AG04450 (cell line): ENCODE measurements at regions not wholly inside any gene's neighbourhood (a gene's known extent, or its start where the extent isn't known, plus 50 kb on each side); places are given as distances from the start of the nearest gene placed in this dataset.

Experiments used
- CTCF ChIA-PET: fragments of 300-600, 350-600 bp; formaldehyde crosslinking; extraction: SDS; loops from one replicate; lab custom pipeline; 2022; ENCODE audit warnings: antibody characterized with exemption, inconsistent platforms; lab: Charles Lee
- POLR2A ChIA-PET: fragments of 350-600 bp; formaldehyde crosslinking; extraction: SDS; loops from one replicate; lab custom pipeline; 2021; ENCODE audit warnings: antibody characterized with exemption, inconsistent platforms; lab: Yijun Ruan, JAX
- DNase-seq: peaks from one replicate; pipeline ENCODE4 v3.0.0-alpha.2; 2011; ENCODE audit warnings: low read depth, low spot score
- H3K27ac ChIP-seq: one replicate; pipeline ENCODE4 v1.5.1; 2012; ENCODE audit warnings: low read depth, low read length, control low read depth
- H3K27me3 ChIP-seq: one replicate; pipeline ENCODE4 v1.6.0; 2012; ENCODE audit warnings: low read length; ENCODE audit not compliant: control insufficient read depth, insufficient read depth
- H3K4me3 ChIP-seq: 2 replicates; pipeline ENCODE4 v1.5.1; 2011; ENCODE audit warnings: mild to moderate bottlenecking, low read depth, low read length, control low read depth
- H3K9me3 ChIP-seq: 2 replicates; pipeline ENCODE4 v1.5.1; 2012; ENCODE audit warnings: low read length; ENCODE audit not compliant: control insufficient read depth, insufficient read depth
- CTCF ChIP-seq: IDR thresholded peaks from 2 replicates; pipeline ENCODE4 v1.5.1; 2011; ENCODE audit warnings: low read depth, low read length, control low read depth, inconsistent platforms

GRCh38 chr9:74117731-74118130, 379.4 kb upstream of the RORB start:
- H3K9me3 ChIP-seq: 0 out of 2 replicates have a peak, but pooled peaks cover 3% of the 10 kb centered on the region
- no peak for TF ChIP-seq CTCF
- H3K4me3 ChIP-seq: no peak overlapping the region
- DNase-seq: no peak
- no peak overlapping the region for H3K27ac ChIP-seq
- ChIA-PET POLR2A (no interaction called here), CTCF (no interaction called here)
- no peaks in the 10 kb centered on the region for H3K27me3 ChIP-seq

GRCh38 chr9:74120061-74120460, 377.1 kb upstream of the RORB start:
- ChIA-PET POLR2A (no interaction called here), CTCF (no interaction called here)
- no peak overlapping the region for H3K27ac ChIP-seq
- no peaks in the 10 kb centered on the region for H3K27me3 ChIP-seq
- no peak overlapping the region for H3K4me3 ChIP-seq
- DNase-seq: no peak
- peaks cover 5% of the 10 kb centered on the region; the same call in 1 of the 2 replicates for H3K9me3 ChIP-seq
- TF ChIP-seq CTCF: no peak

GRCh38 chr9:74120470-74120869, 376.7 kb upstream of the RORB start:
- TF ChIP-seq CTCF: no peak
- DNase-seq: no peak
- CTCF ChIA-PET: no interaction called here
- Histone ChIP-seq H3K9me3 (peaks cover 5% of the 10 kb centered on the region; the same call in 1 of the 2 replicates), H3K4me3 (no peak overlapping the region), H3K27me3 (no peaks in the 10 kb centered on the region), H3K27ac (no peak overlapping the region)
- POLR2A ChIA-PET: no interaction called here

- no peaks in the 10 kb centered on the region for H3K27me3 ChIP-seq
- H3K9me3 ChIP-seq: peaks cover 5% of the 10 kb centered on the region
- TF ChIP-seq CTCF: no peak
- DNase-seq: no peak
- CTCF ChIA-PET: no interaction called here
- POLR2A ChIA-PET: no interaction called here
- H3K27ac ChIP-seq: no peak overlapping the region
- H3K4me3 ChIP-seq: no peak overlapping the region
Measured at GRCh38 chr9:74122216-74122615, 374.9 kb upstream of the RORB start.

- Histone ChIP-seq H3K27me3 (no peaks in the 10 kb centered on the region), H3K9me3 (peaks cover 5% of the 10 kb centered on the region), H3K27ac (no peak overlapping the region), H3K4me3 (no peak overlapping the region)
- ChIA-PET POLR2A (no interaction called here), CTCF (no interaction called here)
- no peak for DNase-seq
- no peak for TF ChIP-seq CTCF
Measured at GRCh38 chr9:74122661-74123060, 374.5 kb upstream of the RORB start.
